BLaER1 treated with 17β-estradiol and CSF1 and Interleukin-3, amounts not matched to agents 10 nM and 100 nM (cell line): ENCODE measurements at regions not wholly inside any gene's neighbourhood (a gene's known extent, or its start where the extent isn't known, plus 50 kb on each side); places are given as distances from the start of the nearest gene placed in this dataset.

ENCODE experiments used
- H3K27ac ChIP-seq, 11 experiments: shearing (Covaris generic); formaldehyde crosslinking; 2 replicates each; pipeline ENCODE4 v1.8.1; 2022
- H3K27me3 ChIP-seq, 11 experiments: shearing (Covaris generic); formaldehyde crosslinking; 2 replicates each; pipeline ENCODE4 v1.8.1; 2022
- H3K36me3 ChIP-seq, 11 experiments: shearing (Covaris generic); formaldehyde crosslinking; 2 replicates each; pipeline ENCODE4 v1.8.1; 2022
- H3K4me1 ChIP-seq, 10 experiments: shearing (Covaris generic); formaldehyde crosslinking; 2 replicates each; pipeline ENCODE4 v1.8.1; 2022
- H3K4me2 ChIP-seq, 11 experiments: shearing (Covaris generic); formaldehyde crosslinking; 2 replicates each; pipeline ENCODE4 v1.8.1; 2022
- H3K4me3 ChIP-seq, 10 experiments: shearing (Covaris generic); formaldehyde crosslinking; 2 replicates each; pipeline ENCODE4 v1.8.1; 2022
- H3K9ac ChIP-seq, 11 experiments: shearing (Covaris generic); formaldehyde crosslinking; 2 replicates each; pipeline ENCODE4 v1.8.1; 2022
- H3K9me3 ChIP-seq, 11 experiments: shearing (Covaris generic); formaldehyde crosslinking; replicated peaks in 1 of 11; 2 replicates each; pipeline ENCODE4 v1.8.1; 2022
- H4K20me1 ChIP-seq, 11 experiments: shearing (Covaris generic); formaldehyde crosslinking; 2 replicates each; pipeline ENCODE4 v1.8.1; 2022
- Cebpa-rat ChIP-seq, 11 experiments: shearing (Covaris generic); IDR thresholded peaks; 2 replicates each; pipeline ENCODE4 v1.8.1; 2022

DNA sequence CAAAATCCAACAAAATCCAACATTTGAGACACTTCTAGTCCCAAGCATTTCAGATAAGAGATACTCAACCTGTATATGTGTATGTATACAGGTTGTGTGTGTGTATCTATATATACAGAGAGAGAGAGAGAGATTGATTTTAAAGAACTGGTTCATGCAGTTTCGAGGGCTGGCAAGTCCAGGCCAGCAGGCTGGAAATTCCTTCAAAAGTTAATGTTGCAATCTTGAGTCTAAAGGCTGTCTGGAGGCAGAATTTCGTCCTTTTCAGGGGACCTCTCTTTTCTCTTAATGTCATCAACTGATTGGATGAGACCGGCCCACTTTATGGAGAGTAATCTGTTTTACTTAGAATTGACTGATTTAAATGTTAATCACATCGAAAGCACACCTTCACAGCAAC, 199.6 kb upstream of the IL12A start:
- H3K9ac ChIP-seq: no peak overlapping the region
- H4K20me1 ChIP-seq: no peaks in the 10 kb centered on the region
- no peaks in the 10 kb centered on the region for H3K4me1 ChIP-seq
- no peaks in the 10 kb centered on the region for H3K9me3 ChIP-seq
- H3K36me3 ChIP-seq: no peaks in the 10 kb centered on the region
- H3K27me3 ChIP-seq: no peaks in the 10 kb centered on the region
- no peak overlapping the region for H3K4me3 ChIP-seq
- H3K27ac ChIP-seq: no peak overlapping the region
- no peak overlapping the region for H3K4me2 ChIP-seq
- no peak for TF ChIP-seq Cebpa-rat (IDR thresholded peaks at IDR 0.05)

DNA sequence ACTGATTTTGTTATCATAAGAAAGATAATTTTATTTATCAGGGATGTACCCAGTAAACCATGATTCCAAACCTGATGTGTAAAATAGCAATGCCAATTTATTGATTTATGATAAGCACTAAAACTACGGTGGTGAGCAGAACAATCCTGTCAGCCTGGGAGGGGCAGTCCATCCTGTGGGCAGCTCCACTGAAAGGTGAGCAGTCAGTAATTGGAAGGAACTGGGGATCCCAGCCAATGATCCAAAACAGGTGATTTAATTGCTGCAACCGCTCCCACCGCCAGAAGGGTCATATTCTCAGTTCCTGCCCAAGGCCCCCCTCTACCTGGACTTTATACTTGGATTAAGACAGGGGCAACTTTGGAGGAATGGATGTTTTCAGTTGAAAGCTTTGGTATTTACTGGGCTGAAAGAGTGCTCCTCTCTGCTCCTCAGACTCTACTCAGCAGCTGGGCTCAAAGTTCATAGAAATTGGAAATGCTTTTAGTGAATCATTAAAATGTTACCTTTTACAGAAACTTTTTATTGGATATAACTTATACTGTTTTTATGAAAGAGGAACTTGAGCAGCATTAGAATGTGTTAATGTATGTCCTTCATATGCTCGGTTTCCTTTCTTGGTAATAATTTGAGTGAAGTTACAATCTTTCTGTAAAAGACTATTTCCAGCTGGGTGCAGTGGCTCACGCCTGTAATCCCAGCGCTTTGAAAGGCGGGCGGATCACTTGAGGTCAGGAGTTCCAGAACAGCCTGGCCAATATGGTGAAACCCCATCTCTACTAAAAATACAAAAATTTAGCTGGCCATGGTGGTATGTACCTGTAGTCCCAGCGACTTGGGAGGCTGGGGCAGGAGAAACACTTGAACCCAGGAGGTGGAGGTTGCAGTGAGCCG, 198.6 kb upstream of the IL12A start:
- no peak overlapping the region for H3K27ac ChIP-seq
- H3K4me1 ChIP-seq: no peaks in the 10 kb centered on the region
- H3K4me2 ChIP-seq: no peak overlapping the region
- TF ChIP-seq Cebpa-rat (IDR thresholded peaks at IDR 0.05): no peak
- no peaks in the 10 kb centered on the region for H3K36me3 ChIP-seq
- H3K9ac ChIP-seq: no peak overlapping the region
- H3K27me3 ChIP-seq: no peaks in the 10 kb centered on the region
- no peak overlapping the region for H3K4me3 ChIP-seq
- no peaks in the 10 kb centered on the region for H3K9me3 ChIP-seq
- H4K20me1 ChIP-seq: no peaks in the 10 kb centered on the region

DNA sequence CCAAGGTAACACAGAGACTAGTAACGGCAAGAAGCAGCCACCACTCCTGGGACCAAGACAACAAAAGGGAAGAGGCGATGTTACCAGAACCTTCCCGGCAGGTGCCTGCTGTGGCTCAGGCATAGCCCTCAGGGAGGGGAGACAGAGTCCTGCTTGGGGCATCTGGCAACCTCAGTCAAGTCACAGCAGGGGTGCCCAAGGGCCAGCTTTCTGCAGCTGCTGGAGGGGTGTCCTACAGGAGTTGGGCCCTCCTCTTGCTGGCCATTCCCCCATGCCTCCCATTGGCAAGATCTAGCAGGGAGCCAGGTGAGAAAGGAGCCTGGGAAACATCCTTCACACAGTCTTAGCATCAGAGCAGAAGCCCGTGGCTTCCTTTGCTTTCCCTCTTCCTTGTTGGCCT, 197.3 kb upstream of the IL12A start:
- Histone ChIP-seq H3K36me3 (no peaks in the 10 kb centered on the region), H3K9ac (no peak overlapping the region), H3K9me3 (no peaks in the 10 kb centered on the region), H3K4me2 (no peak overlapping the region), H3K27ac (no peak overlapping the region), H3K4me3 (no peak overlapping the region), H4K20me1 (no peaks in the 10 kb centered on the region), H3K27me3 (no peaks in the 10 kb centered on the region), H3K4me1 (no peaks in the 10 kb centered on the region)
- TF ChIP-seq Cebpa-rat (IDR thresholded peaks at IDR 0.05): no peak

- Histone ChIP-seq H3K4me1 (no peaks in the 10 kb centered on the region), H3K4me3 (no peak overlapping the region), H3K9ac (no peak overlapping the region), H3K36me3 (no peaks in the 10 kb centered on the region), H3K27me3 (no peaks in the 10 kb centered on the region), H4K20me1 (no peaks in the 10 kb centered on the region), H3K27ac (no peak overlapping the region), H3K4me2 (no peak overlapping the region), H3K9me3 (no peaks in the 10 kb centered on the region)
- TF ChIP-seq Cebpa-rat (IDR thresholded peaks at IDR 0.05): no peak
These were observed 196.6 kb upstream of the IL12A start for GRCh38 chr3:159792070-159792469.

- H3K4me2 ChIP-seq: no peak overlapping the region
- H4K20me1 ChIP-seq: no peaks in the 10 kb centered on the region
- H3K27me3 ChIP-seq: no peaks in the 10 kb centered on the region
- H3K36me3 ChIP-seq: no peaks in the 10 kb centered on the region
- H3K4me1 ChIP-seq: peaks cover 0 to 7% (median 0%) of the 10 kb centered on the region in 10 experiments; a peak in 3 of 20 replicates
- no peak overlapping the region for H3K27ac ChIP-seq
- no peak for TF ChIP-seq Cebpa-rat (IDR thresholded peaks at IDR 0.05)
- H3K9me3 ChIP-seq: no peaks in the 10 kb centered on the region
- no peak overlapping the region for H3K9ac ChIP-seq
- no peak overlapping the region for H3K4me3 ChIP-seq
These were observed 193.6 kb upstream of the IL12A start for GRCh38 chr3:159795042-159795441.

GRCh38 chr3:159795681-159796175, 192.9 kb upstream of the IL12A start:
- no peak overlapping the region for H3K27ac ChIP-seq
- H3K9ac ChIP-seq: no peak overlapping the region
- H3K4me1 ChIP-seq: peaks cover 0 to 7% (median 0%) of the 10 kb centered on the region in 10 experiments; a peak in 3 of 20 replicates
- H3K4me3 ChIP-seq: no peak overlapping the region
- H3K9me3 ChIP-seq: no peaks in the 10 kb centered on the region
- no peak for TF ChIP-seq Cebpa-rat (IDR thresholded peaks at IDR 0.05)
- H3K4me2 ChIP-seq: no peak overlapping the region
- no peaks in the 10 kb centered on the region for H4K20me1 ChIP-seq
- no peaks in the 10 kb centered on the region for H3K36me3 ChIP-seq
- H3K27me3 ChIP-seq: no peaks in the 10 kb centered on the region

GRCh38 chr3:159796226-159796625, 192.4 kb upstream of the IL12A start:
- no peaks in the 10 kb centered on the region for H3K9me3 ChIP-seq
- no peak overlapping the region for H3K9ac ChIP-seq
- H3K4me3 ChIP-seq: no peak overlapping the region
- H3K27me3 ChIP-seq: no peaks in the 10 kb centered on the region
- no peaks in the 10 kb centered on the region for H3K36me3 ChIP-seq
- no peak for TF ChIP-seq Cebpa-rat (IDR thresholded peaks at IDR 0.05)
- no peaks in the 10 kb centered on the region for H4K20me1 ChIP-seq
- H3K4me1 ChIP-seq: peaks cover 0 to 7% (median 0%) of the 10 kb centered on the region in 10 experiments; a peak in 3 of 20 replicates
- no peak overlapping the region for H3K4me2 ChIP-seq
- no peak overlapping the region for H3K27ac ChIP-seq

DNA sequence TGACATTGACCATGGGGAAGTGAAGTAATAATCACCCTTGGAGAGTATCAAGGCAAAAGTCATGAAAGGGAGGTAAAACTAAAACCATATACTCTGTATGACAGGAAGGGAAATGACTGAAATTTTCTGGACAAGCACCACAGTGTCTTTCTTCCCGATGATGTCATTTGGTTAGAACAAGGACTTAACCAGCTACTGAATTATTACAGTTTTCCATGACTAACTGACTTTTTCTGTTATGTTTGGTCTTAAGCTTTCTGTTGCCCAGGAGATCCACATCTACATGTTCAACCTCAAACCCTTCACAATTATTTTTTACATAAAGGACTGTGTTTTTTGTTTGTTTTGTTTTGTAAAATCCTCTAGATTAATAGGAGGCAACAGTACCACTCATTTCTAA, 191.9 kb upstream of the IL12A start:
- Histone ChIP-seq H3K4me3 (no peak overlapping the region), H3K4me2 (no peak overlapping the region), H3K9ac (no peak overlapping the region), H3K4me1 (peaks cover 0 to 7% (median 0%) of the 10 kb centered on the region in 10 experiments; a peak in 3 of 20 replicates), H3K27ac (no peak overlapping the region), H4K20me1 (no peaks in the 10 kb centered on the region), H3K9me3 (no peaks in the 10 kb centered on the region), H3K36me3 (no peaks in the 10 kb centered on the region), H3K27me3 (no peaks in the 10 kb centered on the region)
- TF ChIP-seq Cebpa-rat (IDR thresholded peaks at IDR 0.05): no peak

- Histone ChIP-seq H3K27me3 (no peaks in the 10 kb centered on the region), H3K27ac (no peak overlapping the region), H3K36me3 (no peaks in the 10 kb centered on the region), H3K4me2 (no peak overlapping the region), H4K20me1 (0 out of 22 replicates have a peak, but pooled peaks cover 0 to 2% (median 0%) of the 10 kb centered on the region in 11 experiments), H3K4me1 (peaks cover 0 to 7% (median 0%) of the 10 kb centered on the region in 10 experiments; a peak in 3 of 20 replicates), H3K9ac (no peak overlapping the region), H3K4me3 (no peak overlapping the region), H3K9me3 (no peaks in the 10 kb centered on the region)
- TF ChIP-seq Cebpa-rat (IDR thresholded peaks at IDR 0.05): no peak
These were observed 190.9 kb upstream of the IL12A start for GRCh38 chr3:159797771-159798170.

- Histone ChIP-seq H3K4me1 (peaks cover 0 to 7% (median 0%) of the 10 kb centered on the region in 10 experiments; a peak in 3 of 20 replicates), H3K4me3 (no peak overlapping the region), H3K27ac (no peak overlapping the region), H4K20me1 (0 out of 22 replicates have a peak, but pooled peaks cover 0 to 6% (median 0%) of the 10 kb centered on the region in 11 experiments), H3K9me3 (no peaks in the 10 kb centered on the region), H3K27me3 (no peaks in the 10 kb centered on the region), H3K9ac (no peak overlapping the region), H3K4me2 (no peak overlapping the region), H3K36me3 (no peaks in the 10 kb centered on the region)
- TF ChIP-seq Cebpa-rat (IDR thresholded peaks at IDR 0.05): no peak
These were observed 189.7 kb upstream of the IL12A start for GRCh38 chr3:159798951-159799350.
